A673 (cell line): ENCODE measurements at regions not wholly inside any gene's neighbourhood (a gene's known extent, or its start where the extent isn't known, plus 50 kb on each side); places are given as distances from the start of the nearest gene placed in this dataset.

Source experiments
- BruUV-seq: library from RNA; stranded (reverse); fragments of 400-500 nt; replicated peaks from 2 replicates; lab custom pipeline; 2021; lab: Mats Ljungman, UMichigan
- CTCF ChIA-PET: fragments of 300-600 bp; sonication (Branson Sonifier 250); formaldehyde crosslinking; loops from one replicate; lab custom pipeline; 2022; ENCODE audit warnings: antibody characterized with exemption; lab: Charles Lee
- POLR2A ChIA-PET: fragments of 300-600 bp; sonication (Branson Sonifier 250); formaldehyde crosslinking; loops from one replicate; lab custom pipeline; 2022; ENCODE audit warnings: antibody characterized with exemption; ENCODE audit not compliant: low non-redundant PET; lab: Charles Lee
- DNase-seq: peaks from one replicate; pipeline ENCODE4 v3.0.0-alpha.2; 2015; ENCODE audit warnings: low spot score
- H3K27ac ChIP-seq: fragments of 200-600 bp; sonication (generic); 2 replicates; pipeline ENCODE4 v1.5.1; 2016; ENCODE audit warnings: mixed run types, low read depth, mild to moderate bottlenecking, mixed read lengths, antibody characterized with exemption, low read length; ENCODE audit not compliant: poor library complexity, severe bottlenecking
- H3K27me3 ChIP-seq: fragments of 200-600 bp; sonication (generic); replicated peaks from 2 replicates; pipeline ENCODE4 v1.6.1; 2017; ENCODE audit warnings: mixed run types, low read depth, mild to moderate bottlenecking, mixed read lengths, antibody characterized with exemption, low read length; ENCODE audit not compliant: insufficient read depth, poor library complexity
- H3K36me3 ChIP-seq: fragments of 200-600 bp; sonication (generic); 2 replicates; pipeline ENCODE4 v1.6.1; 2016; ENCODE audit warnings: mixed run types, mild to moderate bottlenecking, mixed read lengths, antibody characterized with exemption, low read length; ENCODE audit not compliant: insufficient read depth, poor library complexity, severe bottlenecking
- H3K4me1 ChIP-seq: fragments of 200-600 bp; sonication (generic); 2 replicates; pipeline ENCODE4 v1.6.1; 2017; ENCODE audit warnings: mixed run types, mild to moderate bottlenecking, mixed read lengths, antibody characterized with exemption, low read length; ENCODE audit not compliant: insufficient read depth, poor library complexity, severe bottlenecking
- H3K4me3 ChIP-seq: fragments of 200-600 bp; sonication (generic); 2 replicates; pipeline ENCODE4 v1.5.1; 2016; ENCODE audit warnings: low read depth, mixed run types, mild to moderate bottlenecking, mixed read lengths, low read length; ENCODE audit not compliant: poor library complexity, severe bottlenecking
- H3K9me3 ChIP-seq: fragments of 200-600 bp; sonication (generic); 2 replicates; pipeline ENCODE4 v1.6.1; 2016; ENCODE audit warnings: mixed run types, low read depth, mild to moderate bottlenecking, mixed read lengths, antibody characterized with exemption, low read length; ENCODE audit not compliant: poor library complexity, severe bottlenecking
- CTCF ChIP-seq: fragments of 300-800, 200-600 bp; sonication (generic); conservative IDR thresholded peaks from 2 replicates; pipeline ENCODE4 v1.5.1; 2017; ENCODE audit warnings: low read depth, mild to moderate bottlenecking, antibody characterized with exemption, low read length, moderate library complexity, mixed read lengths
- EZH2 ChIP-seq: fragments of 200-600 bp; sonication (generic); IDR thresholded peaks from 2 replicates; pipeline ENCODE4 v1.6.1; 2017; ENCODE audit warnings: borderline replicate concordance, low read depth, mild to moderate bottlenecking, mixed read lengths, antibody characterized with exemption, low read length; ENCODE audit not compliant: poor library complexity, severe bottlenecking
- intact Hi-C: fragments of 100-400 bp; cut with micrococcal nuclease; formaldehyde crosslinking; loops from one replicate; pipeline ENCODE4 v1.10.0; 2022; ENCODE audit not compliant: unreplicated experiment

DNA sequence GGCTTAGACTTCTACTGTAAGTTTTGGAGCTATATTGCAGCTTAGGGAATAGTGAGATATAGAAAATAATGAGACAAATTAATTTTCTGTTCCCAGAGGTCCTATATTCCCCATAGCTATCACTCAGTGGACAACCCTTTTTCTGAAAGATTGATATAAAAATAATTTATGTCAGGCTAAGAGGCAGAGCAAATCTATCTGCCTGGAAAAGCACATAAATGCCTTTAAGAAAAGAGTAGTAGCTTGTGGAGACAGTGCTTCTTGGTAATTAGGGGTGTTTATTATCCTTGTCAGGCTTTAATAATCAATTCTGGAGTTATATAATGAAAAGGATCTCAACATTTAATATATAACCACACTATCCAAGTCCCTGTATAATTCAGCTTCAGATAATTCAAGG lies 1162.8 kb upstream of the PCDH20 start:
- no peak for DNase-seq
- intact Hi-C loops: no loop called here
- TF ChIP-seq CTCF: no peak
- no peak for TF ChIP-seq EZH2
- Histone ChIP-seq H3K4me3 (no peak overlapping the region), H3K9me3 (no peaks in the 10 kb centered on the region), H3K27ac (no peak overlapping the region), H3K36me3 (no peaks in the 10 kb centered on the region), H3K27me3 (no peaks in the 10 kb centered on the region), H3K4me1 (no peaks in the 10 kb centered on the region)
- ChIA-PET POLR2A (no interaction called here), CTCF (no interaction called here)
- no TSS peak for BruUV-seq

DNA sequence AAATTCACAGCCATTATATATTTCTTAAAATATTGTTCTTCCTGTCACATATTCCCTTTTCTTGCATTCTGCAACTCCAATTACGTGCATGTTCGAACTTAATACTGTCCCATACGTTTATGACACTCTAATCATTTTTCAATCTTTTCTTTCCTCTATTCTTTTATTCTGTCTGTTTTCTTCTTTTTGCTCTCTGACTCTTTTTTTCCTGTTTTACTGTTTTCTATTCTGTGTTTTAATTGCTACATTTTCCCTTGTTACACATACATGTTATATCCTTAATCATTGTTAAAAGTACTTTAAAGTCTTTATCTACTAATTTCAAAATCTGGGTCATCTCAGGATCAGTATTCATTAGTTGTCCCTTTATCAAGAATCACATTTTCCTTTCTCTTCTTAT lies 1149.1 kb upstream of the PCDH20 start:
- Histone ChIP-seq H3K4me1 (no peaks in the 10 kb centered on the region), H3K4me3 (no peak overlapping the region), H3K9me3 (no peaks in the 10 kb centered on the region), H3K27ac (no peak overlapping the region), H3K36me3 (no peaks in the 10 kb centered on the region), H3K27me3 (no peaks in the 10 kb centered on the region)
- no TSS peak for BruUV-seq
- no peak for DNase-seq
- intact Hi-C loops: no loop called here
- ChIA-PET POLR2A (no interaction called here), CTCF (no interaction called here)
- TF ChIP-seq EZH2: no peak
- TF ChIP-seq CTCF: no peak

DNA sequence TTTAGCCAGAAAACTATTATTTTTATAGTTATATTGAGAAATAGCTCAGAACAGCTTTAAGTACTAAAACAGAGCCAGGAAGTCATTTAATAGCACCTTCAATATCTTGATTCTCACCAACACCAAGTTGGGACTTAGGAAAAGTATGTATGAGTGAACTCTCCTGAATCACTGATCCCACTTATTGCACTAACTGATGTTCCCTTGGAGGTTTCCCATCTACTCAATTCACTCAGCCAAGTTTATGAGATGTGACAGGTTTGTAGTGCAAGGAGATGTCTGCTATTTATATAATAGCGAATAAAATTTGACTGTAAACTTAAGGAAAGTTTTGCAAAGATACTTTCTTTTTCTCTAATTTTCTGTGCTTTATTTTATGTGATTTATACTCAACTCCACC lies 1147.6 kb upstream of the PCDH20 start:
- no peak overlapping the region for H3K4me3 ChIP-seq
- BruUV-seq: no TSS peak
- no peaks in the 10 kb centered on the region for H3K36me3 ChIP-seq
- TF ChIP-seq CTCF (no peak), EZH2 (no peak)
- ChIA-PET CTCF (no interaction called here), POLR2A (no interaction called here)
- no peak for DNase-seq
- H3K27ac ChIP-seq: no peak overlapping the region
- no peaks in the 10 kb centered on the region for H3K9me3 ChIP-seq
- no peaks in the 10 kb centered on the region for H3K27me3 ChIP-seq
- intact Hi-C loops: no loop called here
- no peaks in the 10 kb centered on the region for H3K4me1 ChIP-seq
